ENCODE measurements at regions not wholly inside any gene's neighbourhood (a gene's known extent, or its start where the extent isn't known, plus 50 kb on each side); places are given as distances from the start of the nearest gene placed in this dataset.
"Not testable (repeated sequence)": the region's sequence is repeated elsewhere in the genome, so short reads cannot be mapped to it uniquely, and the experiment has no call there.

DNA sequence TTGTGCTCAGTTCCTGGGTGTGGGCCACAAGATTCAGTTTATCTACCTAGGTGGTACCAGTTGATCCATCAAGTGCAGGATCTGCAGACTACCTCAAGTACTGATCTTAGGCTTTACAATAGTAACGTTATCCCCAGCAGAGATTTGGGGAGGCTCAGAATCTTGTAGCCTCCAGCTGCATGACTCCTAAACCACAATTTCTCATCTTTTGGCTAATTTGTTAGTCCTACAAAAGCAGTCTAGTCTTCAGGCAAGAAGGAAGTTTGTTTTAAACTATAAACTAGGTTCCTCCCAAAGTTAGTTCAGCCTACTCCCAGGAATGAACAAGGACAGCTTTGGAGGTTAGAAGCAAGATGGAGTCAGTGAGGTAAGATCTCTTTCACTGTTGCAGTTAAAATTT lies 213.5 kb upstream of the PIEZO2 start:
- TF ChIP-seq CTCF (conservative IDR thresholded peaks at IDR 0.05; ENCODE audit: low read depth, low read length) = no peak
- DNase-seq (ENCODE audit: low read depth) = no peak
- no peak overlapping the region for H3K4me3 ChIP-seq (ENCODE audit: low read depth, low read length)

DNA sequence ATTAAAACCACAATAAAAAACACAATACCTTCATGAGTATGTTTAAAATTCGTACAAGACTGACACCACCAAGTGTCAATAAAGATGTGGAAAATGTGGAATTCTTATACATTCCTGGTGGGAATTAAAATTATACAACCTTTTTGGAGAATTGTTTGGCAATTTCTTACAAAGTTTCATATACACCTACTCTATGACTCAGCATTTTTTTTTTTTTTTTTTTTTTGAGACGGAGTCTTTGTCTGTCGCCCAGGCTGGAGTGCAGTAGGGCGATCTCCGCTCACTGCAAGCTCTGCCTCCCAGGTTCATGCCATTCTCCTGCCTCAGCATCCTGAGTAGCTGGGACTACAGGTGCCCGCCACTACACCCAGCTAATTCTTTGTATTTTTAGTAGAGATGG lies 212.5 kb upstream of the PIEZO2 start:
- H3K4me3 ChIP-seq (ENCODE audit: low read depth, low read length); DNase-seq (ENCODE audit: low read depth): not testable (repeated sequence)

GRCh38 chr18:11357678-11358077 lies 208.3 kb upstream of the PIEZO2 start:
- DNase-seq (ENCODE audit: low read depth) = no peak
- no peak overlapping the region for H3K4me3 ChIP-seq (ENCODE audit: low read depth, low read length)
- no peak for TF ChIP-seq CTCF (conservative IDR thresholded peaks at IDR 0.05; ENCODE audit: low read depth, low read length)

GRCh38 chr18:11344576-11344975 lies 195.2 kb upstream of the PIEZO2 start:
- not testable (repeated sequence) for H3K4me3 ChIP-seq (ENCODE audit: low read depth, low read length); DNase-seq (ENCODE audit: low read depth)

- TF ChIP-seq CTCF (conservative IDR thresholded peaks at IDR 0.05; ENCODE audit: low read depth, low read length) = no peak
- no peak for DNase-seq (ENCODE audit: low read depth)
These were observed 193.7 kb upstream of the PIEZO2 start for GRCh38 chr18:11343096-11343495.

DNA sequence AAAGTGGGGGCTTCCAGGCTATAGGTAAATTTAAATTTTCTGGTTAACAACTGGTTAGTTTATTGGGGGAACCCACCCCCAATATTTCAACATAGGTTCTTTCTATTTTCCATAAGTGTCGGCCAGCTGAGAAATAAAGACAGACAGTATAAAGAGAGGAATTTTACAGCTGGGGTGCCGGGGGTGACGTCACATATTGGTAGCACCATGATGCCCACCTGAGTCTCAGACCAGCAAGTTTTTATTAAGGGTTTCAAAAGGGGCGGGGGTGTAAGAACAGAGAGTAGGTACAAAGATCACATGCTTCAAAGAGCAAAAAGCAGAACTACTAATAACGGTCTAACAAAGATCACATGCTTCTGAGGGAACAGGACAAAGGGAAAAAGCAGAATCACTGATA lies 192.7 kb upstream of the PIEZO2 start:
- not testable (repeated sequence) for H3K4me3 ChIP-seq (ENCODE audit: low read depth, low read length); DNase-seq (ENCODE audit: low read depth)

More at GRCh38 chr18:11343096-11343495, 193.7 kb upstream of the PIEZO2 start:
- no peak overlapping the region for H3K4me3 ChIP-seq (ENCODE audit: low read depth, low read length)

- H3K4me3 ChIP-seq (ENCODE audit: low read depth, low read length) = no peak overlapping the region
- no peak for TF ChIP-seq CTCF (conservative IDR thresholded peaks at IDR 0.05; ENCODE audit: low read depth, low read length)
- DNase-seq (ENCODE audit: low read depth) = no peak
These were observed 189.9 kb upstream of the PIEZO2 start for GRCh38 chr18:11339188-11339775.

DNA sequence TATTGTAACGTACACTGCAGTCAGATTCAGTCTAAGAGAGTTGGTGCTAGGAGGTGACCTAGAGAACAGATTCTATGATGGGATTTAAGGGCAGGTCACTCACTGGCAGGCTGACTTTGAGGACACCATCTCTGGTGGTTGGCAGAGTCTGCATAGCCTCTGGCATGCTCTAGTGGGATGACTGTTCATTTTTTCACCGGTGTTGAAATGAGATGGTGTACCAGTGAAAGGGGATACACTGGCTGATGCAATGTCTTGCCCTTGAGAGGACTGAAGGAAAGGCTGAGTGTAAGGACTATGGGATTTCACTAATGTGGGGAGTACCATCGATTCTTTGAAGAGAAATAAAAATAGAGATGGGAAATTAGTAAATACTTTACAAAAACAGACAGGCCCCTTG lies 186.9 kb upstream of the PIEZO2 start:
- no peak overlapping the region for H3K4me3 ChIP-seq (ENCODE audit: low read depth, low read length)
- no peak for DNase-seq (ENCODE audit: low read depth)
- TF ChIP-seq CTCF (conservative IDR thresholded peaks at IDR 0.05; ENCODE audit: low read depth, low read length) = no peak

Data from epithelial cell of proximal tubule (primary cell).